Naive thymus-derived CD8-positive, alpha-beta T cell (primary cell): ENCODE measurements at regions not wholly inside any gene's neighbourhood (a gene's known extent, or its start where the extent isn't known, plus 50 kb on each side); places are given as distances from the start of the nearest gene placed in this dataset.

ENCODE experiments used
- ATAC-seq, 2 donors: fragments of 150-1000 bp; cut with Tn5 transposase in 1 of 2; sonication (Bioruptor Pico), chemical (Tn5 transposase) in 1 of 2; 1 replicate in 1 of 2; 2 replicates in 1 of 2; pipeline ENCODE4 v1.10.0; 2021; ENCODE audit warnings: mild to moderate bottlenecking in 2 of 2, moderate library complexity in 2 of 2
- POLR2A ChIA-PET: fragments of 350-600 bp; sonication (Branson Sonifier 250); formaldehyde crosslinking; loops from one replicate; lab custom pipeline; 2021; ENCODE audit warnings: antibody characterized with exemption; lab: Charles Lee
- DNase-seq, 10 donors: peaks; one replicate each; pipeline versions ENCODE4 v3.0.0 to v3.0.0-alpha.2; 2020 to 2022
- H3K27ac Mint-ChIP-seq, 10 donors: one replicate each; pipeline ENCODE4 v1.8.0; 2020 to 2022; ENCODE audit warnings: mild to moderate bottlenecking in 10 of 10, mixed read lengths in 10 of 10, moderate library complexity in 4 of 10, inconsistent platforms in 1 of 10
- H3K27me3 Mint-ChIP-seq, 5 donors: one replicate each; pipeline ENCODE4 v1.8.0; 2021 to 2022; ENCODE audit warnings: mixed read lengths in 5 of 5
- H3K36me3 Mint-ChIP-seq, 3 donors: one replicate each; pipeline ENCODE4 v1.8.0; 2020 to 2022; ENCODE audit warnings: mixed read lengths in 3 of 3, mild to moderate bottlenecking in 2 of 3, inconsistent platforms in 1 of 3
- H3K4me1 Mint-ChIP-seq, 4 donors: one replicate each; pipeline ENCODE4 v1.8.0; 2021 to 2022; ENCODE audit warnings: mixed read lengths in 4 of 4
- H3K4me3 Mint-ChIP-seq, 10 donors: one replicate each; pipeline ENCODE4 v1.8.0; 2020 to 2022; ENCODE audit warnings: mild to moderate bottlenecking in 10 of 10, mixed read lengths in 10 of 10, moderate library complexity in 6 of 10, inconsistent platforms in 1 of 10
- H3K9me3 Mint-ChIP-seq, 9 donors: one replicate each; pipeline ENCODE4 v1.8.0; 2020 to 2022; ENCODE audit warnings: mixed read lengths in 9 of 9, mild to moderate bottlenecking in 3 of 9, inconsistent platforms in 1 of 9, moderate library complexity in 1 of 9

DNA sequence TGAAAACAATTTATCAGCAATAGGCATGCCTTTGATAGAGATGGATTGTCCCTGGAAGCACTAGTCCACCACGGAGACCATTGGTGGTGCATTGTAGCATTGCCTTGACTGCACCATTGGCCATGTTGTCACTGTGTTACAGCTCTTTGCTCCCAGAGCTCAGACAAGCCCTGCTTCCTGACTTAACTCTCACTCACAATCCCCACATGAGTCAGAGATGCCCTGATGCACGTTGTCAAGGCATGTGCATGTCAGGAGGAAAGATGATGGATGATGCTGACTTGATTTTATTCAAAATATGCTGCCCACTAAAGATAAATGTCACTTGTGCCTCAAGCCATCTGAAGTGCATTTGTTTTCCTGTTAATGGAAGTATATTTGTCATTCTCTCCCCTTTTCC is 266.1 kb downstream of the ARRDC4 start:
- H3K27me3 Mint-ChIP-seq, result peaks cover 1 to 33% (median 3%) of the 10 kb centered on the region in 5 donors
- ATAC-seq (no peak), DNase-seq (no peak)
- no peaks in the 10 kb centered on the region for H3K36me3 Mint-ChIP-seq
- peaks cover 0 to 4% (median 0%) of the 10 kb centered on the region in 9 donors for H3K9me3 Mint-ChIP-seq
- no peak overlapping the region for H3K4me3 Mint-ChIP-seq
- no peak overlapping the region for H3K27ac Mint-ChIP-seq
- POLR2A ChIA-PET, result no interaction called here
- no peaks in the 10 kb centered on the region for H3K4me1 Mint-ChIP-seq

DNA sequence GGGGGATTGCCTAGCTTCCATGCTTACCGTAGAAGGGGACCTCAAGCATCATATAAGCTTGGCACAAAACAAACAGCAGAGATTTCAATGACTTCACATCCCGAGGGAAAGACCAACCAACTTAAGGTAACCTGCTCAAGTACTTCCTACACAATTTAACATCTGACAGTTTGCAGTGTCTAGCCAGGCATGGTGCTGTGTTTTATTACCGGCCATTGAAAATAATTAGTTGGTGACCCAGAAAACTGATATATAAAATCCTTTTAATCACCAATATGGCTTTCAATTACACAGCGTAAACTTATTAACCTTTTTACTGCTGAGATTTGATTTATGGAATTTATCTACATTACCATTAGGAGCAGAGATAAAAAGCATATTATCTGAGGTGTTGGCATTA is 268.3 kb downstream of the ARRDC4 start:
- no peaks in the 10 kb centered on the region for H3K36me3 Mint-ChIP-seq
- POLR2A ChIA-PET, result no interaction called here

DNA sequence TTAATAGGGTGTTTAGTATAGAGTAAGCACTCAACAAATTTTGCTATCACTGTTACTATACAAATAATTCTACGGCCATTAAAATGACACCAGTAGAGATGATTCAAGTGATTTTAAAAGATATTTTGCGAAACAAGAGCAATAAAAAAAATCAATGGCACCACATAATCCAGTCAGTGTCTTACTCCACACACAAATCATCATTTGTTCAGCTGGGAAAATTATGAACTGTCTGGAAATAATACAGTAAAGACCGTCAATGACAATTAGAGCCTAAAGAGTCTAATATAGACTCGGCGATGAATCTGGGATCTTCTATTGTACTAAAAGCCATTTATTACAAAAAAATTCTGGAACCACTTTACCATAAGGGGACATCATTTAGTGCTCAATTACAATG is 270.5 kb downstream of the ARRDC4 start:
- POLR2A ChIA-PET, result no interaction called here
- Mint-ChIP-seq H3K4me3 (no peak overlapping the region), H3K27me3 (peaks cover 3 to 33% (median 4%) of the 10 kb centered on the region in 5 donors), H3K27ac (no peak overlapping the region), H3K36me3 (no peaks in the 10 kb centered on the region), H3K9me3 (peaks cover 0 to 4% (median 0%) of the 10 kb centered on the region in 9 donors), H3K4me1 (no peaks in the 10 kb centered on the region)
- ATAC-seq (no peak), DNase-seq (no peak)

More for the DNA sequence above, 268.3 kb downstream of the ARRDC4 start:
- Mint-ChIP-seq H3K4me1 (no peaks in the 10 kb centered on the region), H3K27ac (no peak overlapping the region), H3K27me3 (peaks cover 2 to 33% (median 3%) of the 10 kb centered on the region in 5 donors), H3K4me3 (no peak overlapping the region), H3K9me3 (peaks cover 0 to 4% (median 0%) of the 10 kb centered on the region in 9 donors)
- DNase-seq (no peak), ATAC-seq (no peak)

DNA sequence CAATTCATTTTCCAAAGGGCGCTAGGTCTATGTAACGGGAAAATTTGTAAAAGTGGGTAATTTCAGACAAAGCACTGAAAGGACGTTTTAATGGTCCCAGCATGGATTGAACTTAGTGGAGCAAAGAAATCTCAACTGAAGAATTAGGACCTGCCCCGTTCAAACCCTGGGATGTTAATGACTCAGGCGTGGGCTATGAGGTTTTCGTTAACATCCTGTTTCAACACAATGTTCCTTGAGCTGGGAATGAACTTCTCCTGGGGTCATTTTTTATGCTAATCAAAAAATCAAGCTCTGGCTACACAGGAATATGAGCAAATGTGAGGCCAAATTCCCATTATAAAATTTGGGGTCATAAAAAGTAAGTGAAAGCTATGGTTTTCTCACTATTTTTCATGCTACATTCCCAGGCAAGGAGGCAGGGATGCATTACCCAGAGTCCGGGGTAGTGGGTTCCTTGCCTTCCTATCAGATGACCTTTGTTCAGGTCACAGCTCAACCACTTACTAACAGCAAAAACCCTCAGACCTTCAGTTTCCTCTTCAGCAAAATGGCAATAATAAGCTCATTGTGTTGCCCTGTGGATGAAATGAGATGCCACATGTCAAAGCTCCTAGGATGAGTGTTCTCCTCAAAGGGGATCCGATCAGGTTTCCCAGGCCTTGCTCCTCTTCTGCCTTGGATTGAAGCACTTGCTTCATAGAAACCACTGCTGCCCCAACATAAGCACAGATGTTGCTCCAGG is 271.4 kb downstream of the ARRDC4 start:
- POLR2A ChIA-PET, result no interaction called here
- Mint-ChIP-seq H3K9me3 (peaks cover 0 to 4% (median 0%) of the 10 kb centered on the region in 9 donors), H3K4me3 (no peak overlapping the region), H3K4me1 (no peaks in the 10 kb centered on the region), H3K36me3 (no peaks in the 10 kb centered on the region), H3K27me3 (peaks cover 4 to 28% (median 5%) of the 10 kb centered on the region in 5 donors), H3K27ac (no peak overlapping the region)
- ATAC-seq (no peak), DNase-seq (no peak)

DNA sequence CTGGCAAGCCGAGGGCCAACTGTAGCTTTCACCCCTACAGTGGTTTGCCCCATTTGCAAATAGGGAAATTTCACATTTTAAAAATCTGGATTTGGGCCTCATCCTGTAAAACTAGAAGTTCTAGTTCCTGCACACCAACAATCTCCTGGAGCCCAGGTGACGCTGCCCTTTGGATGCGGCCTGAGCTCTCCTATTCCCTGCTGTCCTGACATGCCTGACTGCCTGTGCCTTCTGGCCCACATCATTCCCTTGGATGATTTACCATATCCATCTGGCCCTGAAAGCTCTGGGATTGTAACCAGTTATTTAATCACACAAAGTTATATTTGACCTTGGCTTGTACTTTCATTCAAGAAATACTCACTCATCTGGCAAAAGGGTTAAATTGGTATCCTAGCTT is 272.3 kb downstream of the ARRDC4 start:
- ATAC-seq (no peak), DNase-seq (no peak)
- POLR2A ChIA-PET, result no interaction called here

DNA sequence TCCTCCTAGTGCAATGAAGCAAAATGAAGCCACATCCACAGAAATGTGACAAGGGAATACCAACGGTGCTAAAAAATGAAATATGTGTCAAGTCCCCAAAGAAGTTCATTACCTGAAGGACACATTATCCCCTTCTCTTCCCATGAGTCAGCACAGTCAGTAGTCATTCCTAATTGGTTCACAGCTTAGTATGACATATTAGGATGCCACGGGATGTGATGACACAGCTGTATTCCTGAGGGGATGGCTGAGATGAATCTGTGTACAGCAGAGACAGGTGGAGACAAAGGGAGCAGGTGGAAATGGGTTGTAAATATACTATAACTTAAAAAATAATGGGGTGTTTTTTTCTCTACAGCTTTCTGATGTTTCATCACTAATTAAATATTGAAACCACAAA is 273.4 kb downstream of the ARRDC4 start:
- Mint-ChIP-seq H3K9me3 (peaks cover 0 to 4% (median 0%) of the 10 kb centered on the region in 9 donors), H3K27ac (no peak overlapping the region), H3K36me3 (no peaks in the 10 kb centered on the region), H3K27me3 (peaks cover 4 to 27% (median 8%) of the 10 kb centered on the region in 5 donors), H3K4me3 (no peak overlapping the region), H3K4me1 (no peaks in the 10 kb centered on the region)
- ATAC-seq (no peak), DNase-seq (no peak)
- POLR2A ChIA-PET, result no interaction called here

More for the DNA sequence above, 272.3 kb downstream of the ARRDC4 start:
- no peaks in the 10 kb centered on the region for H3K36me3 Mint-ChIP-seq
- no peak overlapping the region for H3K27ac Mint-ChIP-seq
- H3K4me3 Mint-ChIP-seq, result no peak overlapping the region
- no peaks in the 10 kb centered on the region for H3K4me1 Mint-ChIP-seq
- H3K27me3 Mint-ChIP-seq, result peaks cover 4 to 21% (median 9%) of the 10 kb centered on the region in 5 donors
- peaks cover 0 to 4% (median 0%) of the 10 kb centered on the region in 9 donors for H3K9me3 Mint-ChIP-seq

DNA sequence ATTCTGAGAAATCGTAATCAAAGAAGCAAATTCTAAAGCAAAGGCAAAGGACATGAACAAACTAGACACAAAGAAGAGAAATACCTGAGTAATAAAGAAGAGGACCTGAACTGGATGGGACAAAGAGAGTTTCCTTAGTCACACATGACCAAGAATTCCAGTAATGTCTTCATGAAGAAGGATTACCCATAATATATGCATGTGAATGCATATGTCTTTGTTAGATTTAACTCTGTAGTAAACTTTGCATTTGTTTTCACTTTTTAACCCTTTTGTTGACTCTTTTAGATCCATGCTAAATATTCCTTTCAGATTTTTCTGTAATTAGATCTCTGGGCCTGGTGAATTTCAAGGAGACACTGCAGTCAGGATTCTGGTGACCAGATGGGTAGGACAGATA is 279.8 kb downstream of the ARRDC4 start:
- Mint-ChIP-seq H3K4me1 (no peaks in the 10 kb centered on the region), H3K9me3 (peaks cover 0 to 1% (median 0%) of the 10 kb centered on the region in 9 donors), H3K27ac (no peak overlapping the region), H3K27me3 (peaks cover 0 to 16% (median 2%) of the 10 kb centered on the region in 5 donors), H3K4me3 (no peak overlapping the region), H3K36me3 (no peaks in the 10 kb centered on the region)
- DNase-seq, result no peak
- ATAC-seq, result no peak
- POLR2A ChIA-PET, result no interaction called here

DNA sequence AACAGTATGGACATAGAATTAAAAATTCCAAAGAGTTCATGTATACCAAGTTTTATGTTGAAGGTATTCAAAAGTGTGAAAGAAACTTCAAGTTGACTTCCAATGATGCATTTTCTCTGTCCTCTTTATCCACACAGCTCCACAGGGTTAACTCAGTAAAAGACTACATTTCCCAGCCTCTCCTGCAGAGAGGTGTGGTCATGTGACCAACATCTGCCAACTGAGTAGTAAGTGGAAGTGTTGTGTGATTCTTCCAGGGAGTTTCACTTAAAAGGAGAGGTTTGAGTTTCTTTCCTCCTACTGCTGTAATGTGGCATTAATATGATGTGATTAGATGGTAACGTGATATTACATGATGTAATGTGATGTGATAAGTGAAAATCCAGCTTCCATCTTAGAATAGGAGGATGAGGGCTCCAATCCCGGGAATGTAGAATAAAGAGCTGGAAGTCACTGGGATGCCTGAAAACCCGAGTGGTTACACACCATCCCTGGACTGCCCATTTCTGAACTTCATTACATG is 280.6 kb downstream of the ARRDC4 start:
- DNase-seq (no peak), ATAC-seq (no peak)
- no peak overlapping the region for H3K27ac Mint-ChIP-seq
- H3K4me3 Mint-ChIP-seq, result no peak overlapping the region
- no peaks in the 10 kb centered on the region for H3K36me3 Mint-ChIP-seq
- no peaks in the 10 kb centered on the region for H3K4me1 Mint-ChIP-seq
- H3K9me3 Mint-ChIP-seq, result peaks cover 0 to 3% (median 0%) of the 10 kb centered on the region in 9 donors
- peaks cover 0 to 12% (median 2%) of the 10 kb centered on the region in 5 donors for H3K27me3 Mint-ChIP-seq
- POLR2A ChIA-PET, result no interaction called here

DNA sequence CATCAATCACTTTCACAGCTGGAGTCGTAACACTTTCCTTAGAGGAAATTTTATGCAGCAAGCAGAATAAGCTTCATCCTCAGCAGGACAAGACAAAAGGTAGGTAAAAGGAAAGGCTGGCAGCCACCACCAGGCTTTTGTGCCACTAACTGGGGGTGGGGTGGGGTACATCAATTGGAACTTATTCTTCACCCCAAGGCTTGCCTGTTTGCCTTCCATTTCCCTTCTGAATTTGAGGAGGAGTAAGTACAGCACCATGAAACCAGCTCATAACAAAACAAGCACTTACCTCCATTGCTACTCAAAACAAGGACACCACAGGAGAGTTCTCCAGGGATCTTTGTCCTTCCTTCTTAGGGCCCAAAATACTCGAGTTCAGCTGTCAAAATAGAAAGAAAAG is 296.8 kb downstream of the ARRDC4 start:
- peaks cover 3 to 41% (median 13%) of the 10 kb centered on the region in 5 donors for H3K27me3 Mint-ChIP-seq
- no peak overlapping the region for H3K4me3 Mint-ChIP-seq
- peaks cover 0 to 24% (median 11%) of the 10 kb centered on the region in 9 donors for H3K9me3 Mint-ChIP-seq
- H3K4me1 Mint-ChIP-seq, result no peaks in the 10 kb centered on the region
- DNase-seq (no peak), ATAC-seq (no peak)
- POLR2A ChIA-PET, result no interaction called here
- peaks cover 0 to 11% (median 1%) of the 10 kb centered on the region in 3 donors for H3K36me3 Mint-ChIP-seq
- no peak overlapping the region for H3K27ac Mint-ChIP-seq

DNA sequence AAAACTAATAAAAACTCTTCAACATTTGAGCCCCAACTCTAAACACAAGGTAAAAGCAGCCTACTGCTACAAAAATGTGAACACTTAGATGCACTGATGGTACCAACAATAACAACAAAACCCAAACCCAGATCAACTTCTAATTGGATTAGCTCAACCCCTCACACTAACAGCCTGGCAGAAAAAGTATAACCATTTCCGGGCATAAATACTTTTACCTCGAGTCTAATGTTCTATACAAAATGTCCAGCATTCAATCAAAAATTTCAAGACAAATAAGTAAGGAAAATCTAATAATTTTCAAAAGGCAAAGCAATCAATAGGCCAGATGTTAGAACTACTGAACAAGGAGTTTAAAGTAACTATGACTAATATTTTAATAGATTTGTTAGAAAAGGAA is 303.3 kb downstream of the ARRDC4 start:
- H3K4me3 Mint-ChIP-seq, result no peak overlapping the region
- peaks cover 0 to 35% (median 28%) of the 10 kb centered on the region in 9 donors for H3K9me3 Mint-ChIP-seq
- no peaks in the 10 kb centered on the region for H3K4me1 Mint-ChIP-seq
- peaks cover 0 to 9% (median 2%) of the 10 kb centered on the region in 5 donors for H3K27me3 Mint-ChIP-seq
- H3K36me3 Mint-ChIP-seq, result peaks cover 0 to 30% (median 0%) of the 10 kb centered on the region in 3 donors
- H3K27ac Mint-ChIP-seq, result no peak overlapping the region
- POLR2A ChIA-PET, result no interaction called here
- ATAC-seq (no peak), DNase-seq (no peak)

DNA sequence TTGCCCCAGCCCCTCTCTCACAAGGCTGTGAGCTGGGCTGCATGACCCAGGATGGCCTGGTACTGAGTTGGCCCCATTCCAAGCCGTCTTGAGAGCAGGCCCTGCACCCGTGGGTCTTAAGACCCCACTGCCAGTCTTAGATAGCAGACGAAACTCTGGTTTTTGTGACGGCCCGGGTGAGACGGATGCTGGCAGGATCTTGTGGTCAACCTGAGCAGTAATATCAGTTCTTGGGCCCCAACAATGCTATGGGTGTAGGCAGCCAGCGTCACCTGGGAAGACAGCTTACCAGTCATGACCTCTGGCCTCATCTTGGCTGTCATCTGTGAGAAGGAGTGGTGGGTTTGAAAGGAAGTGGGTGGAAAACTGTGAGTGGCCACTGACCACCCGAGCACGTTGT is 305.8 kb downstream of the ARRDC4 start:
- no peak overlapping the region for H3K27ac Mint-ChIP-seq
- no peak for DNase-seq
- no peak overlapping the region for H3K4me3 Mint-ChIP-seq
- H3K9me3 Mint-ChIP-seq, result peaks cover 4 to 36% (median 23%) of the 10 kb centered on the region in 9 donors
- POLR2A ChIA-PET, result no interaction called here
- peaks cover 0 to 26% (median 0%) of the 10 kb centered on the region in 3 donors for H3K36me3 Mint-ChIP-seq
- peaks cover 0 to 5% (median 2%) of the 10 kb centered on the region in 5 donors for H3K27me3 Mint-ChIP-seq
- ATAC-seq, result no peak
- no peaks in the 10 kb centered on the region for H3K4me1 Mint-ChIP-seq

DNA sequence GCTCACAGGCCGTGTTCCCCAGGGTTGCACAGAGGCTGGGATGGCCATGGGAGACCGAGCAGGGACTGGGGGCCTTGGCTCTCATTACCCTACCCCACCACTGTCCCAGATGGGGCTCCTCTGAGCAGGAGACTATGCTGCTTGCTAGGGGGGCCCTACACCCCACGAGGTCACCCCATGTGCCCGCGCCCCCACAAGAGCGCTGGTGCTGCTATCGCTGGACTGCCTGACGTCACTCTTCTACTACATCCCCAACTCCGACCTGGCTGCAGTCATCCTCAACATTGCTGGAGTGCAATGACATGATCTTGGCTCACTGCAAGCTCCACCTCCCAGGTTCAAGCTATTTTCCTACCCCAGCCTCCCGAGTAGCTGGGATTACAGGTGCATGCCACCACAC is 307.7 kb downstream of the ARRDC4 start:
- DNase-seq (no peak), ATAC-seq (no peak)
- POLR2A ChIA-PET, result no interaction called here

DNA sequence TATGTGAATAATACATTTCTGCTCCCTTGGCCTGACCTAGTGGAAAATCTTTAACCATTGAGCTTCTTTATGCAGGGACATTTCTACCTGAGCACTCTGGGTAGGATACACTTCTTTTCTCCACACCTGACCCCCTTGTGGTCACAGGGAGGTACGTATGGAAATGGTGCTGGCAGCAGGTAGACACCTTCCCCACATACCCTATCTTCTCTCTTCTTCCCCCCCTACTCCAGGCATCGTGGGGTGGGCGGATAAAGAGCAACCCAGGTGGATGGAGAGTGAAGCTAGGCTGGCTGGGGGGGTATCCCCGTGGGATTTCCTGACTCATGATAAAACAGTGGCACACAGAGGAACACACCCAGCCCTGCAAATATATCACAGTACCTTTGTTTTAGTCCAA is 312.1 kb downstream of the ARRDC4 start:
- Mint-ChIP-seq H3K4me1 (no peaks in the 10 kb centered on the region), H3K27me3 (peaks cover 0 to 18% (median 4%) of the 10 kb centered on the region in 5 donors), H3K36me3 (no peaks in the 10 kb centered on the region), H3K4me3 (no peak overlapping the region), H3K27ac (no peak overlapping the region), H3K9me3 (peaks cover 0 to 10% (median 4%) of the 10 kb centered on the region in 9 donors)
- POLR2A ChIA-PET, result no interaction called here
- no peak for ATAC-seq
- DNase-seq, result no peak

More for the DNA sequence above, 307.7 kb downstream of the ARRDC4 start:
- Mint-ChIP-seq H3K9me3 (peaks cover 4 to 31% (median 19%) of the 10 kb centered on the region in 9 donors), H3K4me3 (no peak overlapping the region), H3K4me1 (no peaks in the 10 kb centered on the region), H3K36me3 (peaks cover 0 to 23% (median 0%) of the 10 kb centered on the region in 3 donors), H3K27ac (no peak overlapping the region), H3K27me3 (peaks cover 0 to 5% (median 2%) of the 10 kb centered on the region in 5 donors)
